ENCODE measurements at regions not wholly inside any gene's neighbourhood (a gene's known extent, or its start where the extent isn't known, plus 50 kb on each side); places are given as distances from the start of the nearest gene placed in this dataset.

- H2AK5ac ChIP-seq (ENCODE audit: low read depth, low read length): no peak overlapping the region
- H3K9ac ChIP-seq (ENCODE audit: low read depth, low read length, poor library complexity): no peak overlapping the region
- H3K23ac ChIP-seq (ENCODE audit: low read depth, low read length, poor library complexity): no peak overlapping the region
- H3K4me2 ChIP-seq (ENCODE audit: insufficient read depth, low read length, poor library complexity, severe bottlenecking): no peak overlapping the region
- H2BK120ac ChIP-seq (ENCODE audit: low read depth, low read length): no peak overlapping the region
- H3K27me3 ChIP-seq (ENCODE audit: control insufficient read depth in 3 of 3, insufficient read depth in 3 of 3, low read depth in 1 of 3, low read length in 3 of 3): no peaks in the 10 kb centered on the region
- H4K8ac ChIP-seq (ENCODE audit: low read depth, low read length): no peak overlapping the region
- no peak overlapping the region for H3K18ac ChIP-seq (ENCODE audit: low read length)
- H3K27ac ChIP-seq (replicated peaks; ENCODE audit: low read length): no peak overlapping the region
- no peaks in the 10 kb centered on the region for H3K4me1 ChIP-seq (ENCODE audit: control insufficient read depth in 2 of 2, insufficient read depth in 1 of 2, low read depth in 1 of 2, low read length in 2 of 2)
- no peak overlapping the region for H2BK15ac ChIP-seq (ENCODE audit: low read length)
- no peak overlapping the region for H3K4ac ChIP-seq (ENCODE audit: low read length)
- H4K91ac ChIP-seq (ENCODE audit: low read depth, low read length, poor library complexity): no peak overlapping the region
- H3K4me3 ChIP-seq (ENCODE audit: low read length in 2 of 2): no peak overlapping the region
- no peak overlapping the region for H2BK5ac ChIP-seq (ENCODE audit: low read length)
- H2BK12ac ChIP-seq (ENCODE audit: low read length): no peak overlapping the region
- no peaks in the 10 kb centered on the region for H3K36me3 ChIP-seq (replicated peaks in 1 of 2; ENCODE audit: control insufficient read depth in 2 of 2, insufficient read depth in 2 of 2, low read length in 2 of 2)
- no peaks in the 10 kb centered on the region for H3K9me3 ChIP-seq (replicated peaks in 1 of 2; ENCODE audit: control insufficient read depth in 2 of 2, insufficient read depth in 1 of 2, low read depth in 1 of 2, low read length in 2 of 2)
- no peaks in the 10 kb centered on the region for H3K79me1 ChIP-seq (ENCODE audit: low read depth, low read length)
- no CpG with 5 or more reads among the region's 3 CpGs for WGBS, 2 donors (ENCODE audit: extremely low coverage in 2 of 2, insufficient read length in 2 of 2, insufficient replicate concordance in 1 of 2)
- H3K14ac ChIP-seq (ENCODE audit: low read length): no peak overlapping the region
- DNase-seq (ENCODE audit: low spot score): no peak
- no peak overlapping the region for H2AFZ ChIP-seq (ENCODE audit: low read length)
Measured at GRCh38 chr2:157172866-157173578, 84.5 kb upstream of the GALNT5 start.

GRCh38 chr2:157173740-157174184, 83.7 kb upstream of the GALNT5 start:
- no peak overlapping the region for H3K27ac ChIP-seq (replicated peaks; ENCODE audit: low read length)
- H3K4ac ChIP-seq (ENCODE audit: low read length): no peak overlapping the region
- no peak overlapping the region for H3K18ac ChIP-seq (ENCODE audit: low read length)
- H3K4me1 ChIP-seq (ENCODE audit: control insufficient read depth in 2 of 2, insufficient read depth in 1 of 2, low read depth in 1 of 2, low read length in 2 of 2): no peaks in the 10 kb centered on the region
- no peak overlapping the region for H2AK5ac ChIP-seq (ENCODE audit: low read depth, low read length)
- H2BK12ac ChIP-seq (ENCODE audit: low read length): no peak overlapping the region
- no peaks in the 10 kb centered on the region for H3K36me3 ChIP-seq (replicated peaks in 1 of 2; ENCODE audit: control insufficient read depth in 2 of 2, insufficient read depth in 2 of 2, low read length in 2 of 2)
- no peak overlapping the region for H2BK120ac ChIP-seq (ENCODE audit: low read depth, low read length)
- H3K23ac ChIP-seq (ENCODE audit: low read depth, low read length, poor library complexity): no peak overlapping the region
- H2BK15ac ChIP-seq (ENCODE audit: low read length): no peak overlapping the region
- H3K4me3 ChIP-seq (ENCODE audit: low read length in 2 of 2): no peak overlapping the region
- DNase-seq (ENCODE audit: low spot score): no peak
- no peak overlapping the region for H3K14ac ChIP-seq (ENCODE audit: low read length)
- no peak overlapping the region for H2AFZ ChIP-seq (ENCODE audit: low read length)
- no peak overlapping the region for H4K91ac ChIP-seq (ENCODE audit: low read depth, low read length, poor library complexity)
- no peak overlapping the region for H2BK5ac ChIP-seq (ENCODE audit: low read length)
- H3K79me1 ChIP-seq (ENCODE audit: low read depth, low read length): no peaks in the 10 kb centered on the region
- no peaks in the 10 kb centered on the region for H3K9me3 ChIP-seq (replicated peaks in 1 of 2; ENCODE audit: control insufficient read depth in 2 of 2, insufficient read depth in 1 of 2, low read depth in 1 of 2, low read length in 2 of 2)
- no CpG with 5 or more reads among the region's 5 CpGs for WGBS, 2 donors (ENCODE audit: extremely low coverage in 2 of 2, insufficient read length in 2 of 2, insufficient replicate concordance in 1 of 2)
- H3K9ac ChIP-seq (ENCODE audit: low read depth, low read length, poor library complexity): no peak overlapping the region
- no peak overlapping the region for H3K4me2 ChIP-seq (ENCODE audit: insufficient read depth, low read length, poor library complexity, severe bottlenecking)
- H4K8ac ChIP-seq (ENCODE audit: low read depth, low read length): no peak overlapping the region
- H3K27me3 ChIP-seq (ENCODE audit: control insufficient read depth in 3 of 3, insufficient read depth in 3 of 3, low read depth in 1 of 3, low read length in 3 of 3): no peaks in the 10 kb centered on the region

GRCh38 chr2:157174321-157174720, 83.2 kb upstream of the GALNT5 start:
- Histone ChIP-seq H2BK15ac (ENCODE audit: low read length) (no peak overlapping the region), H3K27ac (replicated peaks; ENCODE audit: low read length) (no peak overlapping the region), H3K79me1 (ENCODE audit: low read depth, low read length) (no peaks in the 10 kb centered on the region), H3K4ac (ENCODE audit: low read length) (no peak overlapping the region), H2AK5ac (ENCODE audit: low read depth, low read length) (no peak overlapping the region), H3K9ac (ENCODE audit: low read depth, low read length, poor library complexity) (no peak overlapping the region), H2BK5ac (ENCODE audit: low read length) (no peak overlapping the region), H2BK120ac (ENCODE audit: low read depth, low read length) (no peak overlapping the region), H3K4me2 (ENCODE audit: insufficient read depth, low read length, poor library complexity, severe bottlenecking) (no peak overlapping the region), H4K8ac (ENCODE audit: low read depth, low read length) (no peak overlapping the region), H2BK12ac (ENCODE audit: low read length) (no peak overlapping the region), H3K14ac (ENCODE audit: low read length) (no peak overlapping the region), H3K27me3 (ENCODE audit: control insufficient read depth in 3 of 3, insufficient read depth in 3 of 3, low read depth in 1 of 3, low read length in 3 of 3) (no peaks in the 10 kb centered on the region), H3K4me1 (ENCODE audit: control insufficient read depth in 2 of 2, insufficient read depth in 1 of 2, low read depth in 1 of 2, low read length in 2 of 2) (no peaks in the 10 kb centered on the region), H3K23ac (ENCODE audit: low read depth, low read length, poor library complexity) (no peak overlapping the region), H2AFZ (ENCODE audit: low read length) (no peak overlapping the region), H3K9me3 (replicated peaks in 1 of 2; ENCODE audit: control insufficient read depth in 2 of 2, insufficient read depth in 1 of 2, low read depth in 1 of 2, low read length in 2 of 2) (no peaks in the 10 kb centered on the region), H4K91ac (ENCODE audit: low read depth, low read length, poor library complexity) (no peak overlapping the region), H3K36me3 (replicated peaks in 1 of 2; ENCODE audit: control insufficient read depth in 2 of 2, insufficient read depth in 2 of 2, low read length in 2 of 2) (no peaks in the 10 kb centered on the region), H3K18ac (ENCODE audit: low read length) (no peak overlapping the region), H3K4me3 (ENCODE audit: low read length in 2 of 2) (no peak overlapping the region)
- DNase-seq (ENCODE audit: low spot score): no peak
- no CpG with 5 or more reads among the region's 2 CpGs for WGBS, 2 donors (ENCODE audit: extremely low coverage in 2 of 2, insufficient read length in 2 of 2, insufficient replicate concordance in 1 of 2)

GRCh38 chr2:157176602-157177001, 80.9 kb upstream of the GALNT5 start:
- H3K4me2 ChIP-seq (ENCODE audit: insufficient read depth, low read length, poor library complexity, severe bottlenecking): no peak overlapping the region
- H2BK12ac ChIP-seq (ENCODE audit: low read length): no peak overlapping the region
- no peak overlapping the region for H2BK15ac ChIP-seq (ENCODE audit: low read length)
- H3K27ac ChIP-seq (replicated peaks; ENCODE audit: low read length): no peak overlapping the region
- no peak overlapping the region for H3K23ac ChIP-seq (ENCODE audit: low read depth, low read length, poor library complexity)
- no CpG with 5 or more reads among the region's 3 CpGs for WGBS, 2 donors (ENCODE audit: extremely low coverage in 2 of 2, insufficient read length in 2 of 2, insufficient replicate concordance in 1 of 2)
- DNase-seq (ENCODE audit: low spot score): no peak
- no peaks in the 10 kb centered on the region for H3K9me3 ChIP-seq (replicated peaks in 1 of 2; ENCODE audit: control insufficient read depth in 2 of 2, insufficient read depth in 1 of 2, low read depth in 1 of 2, low read length in 2 of 2)
- H2AK5ac ChIP-seq (ENCODE audit: low read depth, low read length): no peak overlapping the region
- H2BK5ac ChIP-seq (ENCODE audit: low read length): no peak overlapping the region
- no peak overlapping the region for H2BK120ac ChIP-seq (ENCODE audit: low read depth, low read length)
- H3K79me1 ChIP-seq (ENCODE audit: low read depth, low read length): no peaks in the 10 kb centered on the region
- H3K9ac ChIP-seq (ENCODE audit: low read depth, low read length, poor library complexity): no peak overlapping the region
- H3K18ac ChIP-seq (ENCODE audit: low read length): no peak overlapping the region
- no peak overlapping the region for H4K91ac ChIP-seq (ENCODE audit: low read depth, low read length, poor library complexity)
- no peaks in the 10 kb centered on the region for H3K4me1 ChIP-seq (ENCODE audit: control insufficient read depth in 2 of 2, insufficient read depth in 1 of 2, low read depth in 1 of 2, low read length in 2 of 2)
- no peak overlapping the region for H4K8ac ChIP-seq (ENCODE audit: low read depth, low read length)
- H3K27me3 ChIP-seq (ENCODE audit: control insufficient read depth in 3 of 3, insufficient read depth in 3 of 3, low read depth in 1 of 3, low read length in 3 of 3): no peaks in the 10 kb centered on the region
- H3K4ac ChIP-seq (ENCODE audit: low read length): no peak overlapping the region
- H3K4me3 ChIP-seq (ENCODE audit: low read length in 2 of 2): no peak overlapping the region
- H2AFZ ChIP-seq (ENCODE audit: low read length): no peak overlapping the region
- H3K36me3 ChIP-seq (replicated peaks in 1 of 2; ENCODE audit: control insufficient read depth in 2 of 2, insufficient read depth in 2 of 2, low read length in 2 of 2): no peaks in the 10 kb centered on the region
- no peak overlapping the region for H3K14ac ChIP-seq (ENCODE audit: low read length)
